WI38 (cell line): ENCODE measurements at regions not wholly inside any gene's neighbourhood (a gene's known extent, or its start where the extent isn't known, plus 50 kb on each side); places are given as distances from the start of the nearest gene placed in this dataset.

Source experiments
- H3K4me3 ChIP-seq: 2 replicates; pipeline ENCODE4 v1.5.1; 2011; ENCODE audit warnings: low read depth, mild to moderate bottlenecking, control low read depth, low read length
- TF ChIP-seq, protein P1 (sequence below): IDR thresholded peaks from 2 replicates; pipeline ENCODE4 v1.5.1; 2012; ENCODE audit warnings: low read depth, mild to moderate bottlenecking, control low read depth, low read length

DNA sequence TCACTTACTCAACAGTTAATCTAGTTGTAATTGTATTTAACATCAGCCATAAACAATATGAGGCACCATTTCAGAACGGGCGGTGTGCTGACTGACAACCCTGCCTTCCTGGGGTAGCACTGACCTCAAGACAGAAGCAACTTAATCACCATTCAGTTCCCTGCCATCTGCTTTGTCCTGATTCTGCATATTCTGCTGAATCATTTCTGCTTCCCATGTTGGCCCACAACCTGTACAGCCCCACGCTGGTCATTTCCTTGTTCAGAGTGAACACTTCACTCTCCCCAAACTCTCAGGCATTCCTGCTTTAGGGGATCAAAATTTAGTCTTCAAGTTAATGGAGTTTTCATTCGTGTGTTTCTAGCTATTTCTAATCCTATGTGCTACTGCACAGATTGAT is 132.3 kb upstream of the ZBED5 start:
- H3K4me3 ChIP-seq = no peak overlapping the region
- TF ChIP-seq, protein P1, sequence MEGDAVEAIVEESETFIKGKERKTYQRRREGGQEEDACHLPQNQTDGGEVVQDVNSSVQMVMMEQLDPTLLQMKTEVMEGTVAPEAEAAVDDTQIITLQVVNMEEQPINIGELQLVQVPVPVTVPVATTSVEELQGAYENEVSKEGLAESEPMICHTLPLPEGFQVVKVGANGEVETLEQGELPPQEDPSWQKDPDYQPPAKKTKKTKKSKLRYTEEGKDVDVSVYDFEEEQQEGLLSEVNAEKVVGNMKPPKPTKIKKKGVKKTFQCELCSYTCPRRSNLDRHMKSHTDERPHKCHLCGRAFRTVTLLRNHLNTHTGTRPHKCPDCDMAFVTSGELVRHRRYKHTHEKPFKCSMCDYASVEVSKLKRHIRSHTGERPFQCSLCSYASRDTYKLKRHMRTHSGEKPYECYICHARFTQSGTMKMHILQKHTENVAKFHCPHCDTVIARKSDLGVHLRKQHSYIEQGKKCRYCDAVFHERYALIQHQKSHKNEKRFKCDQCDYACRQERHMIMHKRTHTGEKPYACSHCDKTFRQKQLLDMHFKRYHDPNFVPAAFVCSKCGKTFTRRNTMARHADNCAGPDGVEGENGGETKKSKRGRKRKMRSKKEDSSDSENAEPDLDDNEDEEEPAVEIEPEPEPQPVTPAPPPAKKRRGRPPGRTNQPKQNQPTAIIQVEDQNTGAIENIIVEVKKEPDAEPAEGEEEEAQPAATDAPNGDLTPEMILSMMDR = no peak

DNA sequence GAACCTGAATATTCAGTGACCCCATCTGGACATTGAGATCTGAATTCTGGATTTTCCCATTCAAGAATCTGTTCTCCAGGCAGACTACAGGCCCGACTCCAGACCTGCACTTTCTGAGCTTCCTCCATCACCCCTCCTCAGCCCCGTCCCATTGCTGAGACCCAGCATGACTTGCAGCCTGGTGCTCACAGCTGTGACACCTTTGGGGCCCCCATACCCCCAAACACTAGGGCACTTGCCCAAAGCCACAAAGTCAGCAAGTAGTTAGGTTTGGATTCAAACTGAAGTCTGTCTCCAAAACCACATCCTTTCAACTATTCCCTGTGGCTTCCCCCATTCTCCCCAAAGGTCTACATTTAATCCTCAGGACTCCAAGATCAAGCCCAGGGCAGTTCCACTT is 128.2 kb upstream of the ZBED5 start:
- H3K4me3 ChIP-seq = no peak overlapping the region
- TF ChIP-seq, protein P1 = no peak

DNA sequence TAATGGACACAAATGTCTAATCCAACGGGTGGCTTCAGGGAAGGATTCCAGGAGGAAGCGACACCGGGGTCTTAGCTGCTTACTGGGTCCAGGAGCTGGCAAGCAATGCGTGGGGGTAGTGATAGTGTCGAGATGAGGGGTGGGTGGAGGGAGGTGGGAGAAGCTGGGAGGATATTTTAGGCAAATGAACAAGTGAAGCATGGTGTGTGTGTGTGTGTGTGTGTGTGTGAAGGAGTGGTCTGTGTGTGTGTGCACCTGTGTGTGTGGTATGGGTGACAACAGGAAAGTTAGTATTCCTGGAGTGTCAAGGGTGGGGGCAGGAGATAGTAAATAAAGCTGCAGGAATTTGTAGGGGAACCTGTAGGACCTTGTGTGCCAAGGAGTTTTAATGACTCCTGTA is 126.9 kb upstream of the ZBED5 start:
- H3K4me3 ChIP-seq = no peak overlapping the region
- TF ChIP-seq, protein P1 = no peak

DNA sequence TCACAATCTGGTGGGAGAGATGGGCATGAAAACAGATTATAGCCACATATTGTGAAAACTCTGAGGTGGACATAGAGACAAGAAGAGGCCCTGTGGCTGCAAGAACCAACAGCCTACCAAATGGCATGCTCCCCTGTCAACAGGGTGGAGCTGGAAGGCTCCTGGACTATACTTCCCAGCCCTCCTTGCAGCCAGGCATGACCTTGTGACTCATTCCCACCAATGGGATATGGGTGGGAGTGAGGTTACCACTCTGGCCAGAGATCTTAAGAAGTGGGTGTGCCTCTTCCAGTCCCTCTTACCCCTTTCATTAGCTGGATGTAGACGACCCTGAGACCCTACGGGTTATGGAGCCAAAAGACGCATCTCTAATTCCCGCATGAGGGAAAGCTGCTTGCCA is 126.4 kb upstream of the ZBED5 start:
- no peak overlapping the region for H3K4me3 ChIP-seq
- TF ChIP-seq, protein P1 = no peak

DNA sequence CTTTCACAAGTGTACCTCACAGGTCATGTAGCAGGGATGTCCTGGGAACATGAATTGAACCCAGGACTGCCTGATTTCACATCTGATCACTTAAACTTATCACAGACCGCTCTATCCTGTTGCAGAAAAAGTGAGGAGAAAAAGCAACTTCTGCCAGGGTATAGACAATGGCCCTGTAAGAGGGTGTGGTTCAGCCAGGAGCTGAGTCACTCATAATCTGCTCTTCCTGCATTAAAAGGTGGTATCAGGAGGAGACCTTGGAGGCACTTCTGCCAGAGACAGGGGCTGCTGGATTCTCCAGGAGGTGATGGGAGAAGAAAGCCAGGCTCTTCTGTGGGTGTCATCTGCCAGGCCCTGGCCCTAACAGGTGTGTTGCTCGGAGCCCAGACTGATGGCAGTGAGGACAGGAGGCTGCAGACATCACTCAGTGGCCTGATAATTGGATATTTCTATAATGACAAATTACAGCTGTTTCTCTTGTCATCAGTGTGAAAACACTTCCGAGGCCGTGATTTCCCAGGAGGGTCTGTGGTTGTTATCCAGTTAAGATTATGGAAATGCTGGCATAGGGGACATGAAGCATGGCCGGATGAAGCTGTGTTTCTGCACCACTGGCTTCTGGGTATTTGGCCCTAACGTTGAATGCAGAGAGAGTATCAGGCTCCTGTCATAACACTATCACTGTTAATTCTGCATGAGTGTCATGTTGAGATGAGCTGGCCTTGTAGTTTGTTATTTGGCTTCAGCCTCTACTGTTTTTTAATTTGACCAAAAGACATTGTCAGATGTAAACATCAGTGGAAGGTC is 125.1 kb upstream of the ZBED5 start:
- H3K4me3 ChIP-seq = no peak overlapping the region
- TF ChIP-seq, protein P1 = no peak

DNA sequence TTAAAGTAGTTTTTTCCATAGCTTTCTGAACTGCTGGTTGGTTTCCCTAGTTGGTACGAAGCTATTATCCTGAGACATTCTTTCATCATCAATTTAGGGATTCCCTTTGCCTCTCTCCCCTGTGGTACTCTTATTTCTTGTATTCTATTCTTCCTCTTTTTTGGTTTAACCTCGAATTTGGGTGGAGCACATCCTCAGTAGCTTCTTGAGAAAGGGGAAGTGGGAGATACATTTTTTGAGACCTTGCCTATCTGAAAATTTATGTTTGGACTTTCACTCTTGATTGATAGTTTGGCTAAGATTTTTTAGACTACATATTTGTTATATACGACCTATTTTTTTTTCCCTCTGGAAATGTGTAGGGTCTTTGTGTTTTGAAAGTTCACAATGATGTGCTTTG is 121.7 kb upstream of the ZBED5 start:
- no peak overlapping the region for H3K4me3 ChIP-seq
- TF ChIP-seq, protein P1 = no peak

DNA sequence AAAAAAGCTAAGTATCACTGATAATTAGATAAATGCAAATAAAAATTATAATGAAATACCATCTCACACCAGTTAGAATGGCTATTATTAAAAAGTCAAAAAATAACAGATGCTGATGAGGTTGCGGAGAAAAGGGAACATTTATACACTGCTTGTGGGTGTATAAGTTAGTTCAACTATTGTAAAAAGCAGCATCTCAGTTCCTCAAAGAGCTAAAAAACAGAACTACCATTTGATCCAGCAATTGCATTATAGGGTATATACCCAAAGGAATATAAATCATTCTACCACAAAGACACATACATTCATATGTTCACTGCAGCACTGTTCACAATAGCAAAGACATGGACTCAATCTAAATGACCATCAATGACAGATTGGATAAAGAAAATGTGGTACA is 120.3 kb upstream of the ZBED5 start:
- TF ChIP-seq, protein P1 = no peak
- H3K4me3 ChIP-seq = no peak overlapping the region
